ENCODE measurements at regions not wholly inside any gene's neighbourhood (a gene's known extent, or its start where the extent isn't known, plus 50 kb on each side); places are given as distances from the start of the nearest gene placed in this dataset.

GRCh38 chr7:148935451-148935850 is 51.4 kb upstream of the EZH2 start:
- CTCF ChIA-PET = no interaction called here
- no peak for TF ChIP-seq CTCF (IDR thresholded peaks at IDR 0.05; ENCODE audit: control extremely low read depth, extremely low read depth, low read depth, missing control alignments)
- POLR2A ChIA-PET = no interaction called here
- no peak for DNase-seq (ENCODE audit: extremely low spot score)
